ENCODE measurements at regions not wholly inside any gene's neighbourhood (a gene's known extent, or its start where the extent isn't known, plus 50 kb on each side); places are given as distances from the start of the nearest gene placed in this dataset.
"Not testable (repeated sequence)": the region's sequence is repeated elsewhere in the genome, so short reads cannot be mapped to it uniquely, and the experiment has no call there.

DNA sequence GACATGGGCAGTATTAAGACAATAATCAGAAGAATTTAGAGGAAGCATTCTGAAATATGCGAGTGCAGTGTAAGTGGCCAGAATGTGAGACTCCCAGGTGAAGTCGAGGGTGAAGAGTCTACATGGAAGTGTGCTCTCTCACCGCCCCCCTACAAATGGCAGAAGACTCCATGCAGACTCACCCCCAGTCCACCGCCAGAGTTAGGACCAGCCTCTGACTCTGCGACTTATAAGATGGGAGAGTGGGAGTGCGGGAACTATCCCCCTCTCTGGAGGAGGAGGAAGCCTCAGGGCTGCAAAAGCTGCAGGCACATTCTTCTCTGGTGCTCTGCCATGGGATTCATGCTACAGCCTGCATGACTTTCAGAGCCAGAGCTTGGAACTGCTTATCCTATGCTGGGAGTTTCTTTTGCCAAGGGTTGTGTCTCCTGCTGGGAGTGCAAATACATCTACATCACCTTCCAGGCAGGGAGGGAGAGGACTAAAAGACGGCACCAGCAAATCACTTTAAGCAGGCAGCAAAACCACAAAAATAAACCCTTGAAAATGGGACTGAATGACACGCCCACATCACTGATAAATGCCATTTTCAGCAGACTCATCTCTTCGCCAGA is 206.7 kb upstream of the SULF2 start:
- no peak for DNase-seq

DNA sequence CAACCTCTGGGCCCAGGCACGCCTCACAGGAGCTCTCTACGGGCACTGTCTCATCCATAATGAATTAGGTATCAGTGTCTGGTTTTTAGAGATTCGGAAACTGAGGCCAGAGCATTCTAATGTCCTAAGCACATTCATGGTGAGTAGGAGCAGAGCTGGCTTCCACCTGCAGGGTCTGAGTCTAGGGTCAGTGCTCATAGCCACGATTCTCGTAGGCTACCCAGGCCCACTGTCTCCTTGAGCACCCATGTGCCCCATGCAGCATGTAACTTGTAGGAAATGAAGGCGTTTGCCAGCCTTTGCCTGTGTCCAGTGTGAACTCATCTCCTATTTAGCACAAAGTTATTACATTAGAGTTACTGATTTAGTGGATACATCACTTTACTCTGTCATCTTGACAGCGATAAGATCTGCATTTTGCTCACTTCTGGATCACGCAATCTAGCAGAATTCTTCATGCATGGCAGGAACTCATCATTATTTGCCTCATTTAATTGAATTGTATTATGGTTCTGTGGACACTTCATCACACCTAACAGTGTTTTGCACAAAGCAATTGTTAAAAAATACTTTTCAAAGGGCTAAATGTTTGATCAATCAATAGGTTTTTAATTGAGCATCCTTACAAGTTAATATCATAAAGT is 205.3 kb upstream of the SULF2 start:
- no peak for DNase-seq

DNA sequence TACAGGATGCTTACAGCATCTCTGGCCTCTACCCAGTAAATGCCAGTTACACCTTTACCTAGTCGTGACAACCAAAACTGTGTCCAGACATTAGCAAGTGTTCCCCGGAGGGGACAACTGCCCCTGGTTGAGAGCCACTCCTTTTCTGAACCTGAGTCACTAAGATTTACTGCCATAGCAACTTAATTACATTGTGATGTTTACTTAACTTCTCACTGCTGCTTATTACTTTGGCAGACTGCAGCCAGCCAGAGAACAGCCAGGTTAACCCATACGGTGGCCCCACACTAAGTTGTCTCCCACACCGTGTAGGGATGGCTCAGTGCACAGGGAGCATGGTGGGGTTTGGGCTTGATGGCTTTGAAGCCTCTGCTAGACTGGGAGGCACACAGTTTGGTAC is 204.7 kb upstream of the SULF2 start:
- no peak for DNase-seq

DNA sequence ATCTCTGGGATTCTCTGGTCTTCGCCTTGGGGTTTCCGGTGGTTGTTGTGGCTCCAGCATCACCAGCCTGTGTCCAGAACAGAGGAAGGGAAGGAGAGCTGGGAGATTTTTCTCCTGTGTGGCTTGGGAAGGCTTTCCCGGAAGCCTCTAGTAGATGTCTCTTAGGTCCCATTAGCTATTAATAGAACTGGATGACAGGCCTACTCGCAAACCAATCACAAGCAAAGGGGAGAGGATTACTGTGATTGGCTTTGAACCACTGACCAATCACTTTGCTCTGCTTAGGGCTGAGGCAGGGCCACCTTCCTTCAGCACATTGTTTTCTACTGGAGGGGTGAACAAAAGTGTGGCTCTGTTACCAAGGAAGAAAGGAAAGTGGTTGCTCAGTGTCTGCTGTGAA is 203.4 kb upstream of the SULF2 start:
- DNase-seq, result no peak

DNA sequence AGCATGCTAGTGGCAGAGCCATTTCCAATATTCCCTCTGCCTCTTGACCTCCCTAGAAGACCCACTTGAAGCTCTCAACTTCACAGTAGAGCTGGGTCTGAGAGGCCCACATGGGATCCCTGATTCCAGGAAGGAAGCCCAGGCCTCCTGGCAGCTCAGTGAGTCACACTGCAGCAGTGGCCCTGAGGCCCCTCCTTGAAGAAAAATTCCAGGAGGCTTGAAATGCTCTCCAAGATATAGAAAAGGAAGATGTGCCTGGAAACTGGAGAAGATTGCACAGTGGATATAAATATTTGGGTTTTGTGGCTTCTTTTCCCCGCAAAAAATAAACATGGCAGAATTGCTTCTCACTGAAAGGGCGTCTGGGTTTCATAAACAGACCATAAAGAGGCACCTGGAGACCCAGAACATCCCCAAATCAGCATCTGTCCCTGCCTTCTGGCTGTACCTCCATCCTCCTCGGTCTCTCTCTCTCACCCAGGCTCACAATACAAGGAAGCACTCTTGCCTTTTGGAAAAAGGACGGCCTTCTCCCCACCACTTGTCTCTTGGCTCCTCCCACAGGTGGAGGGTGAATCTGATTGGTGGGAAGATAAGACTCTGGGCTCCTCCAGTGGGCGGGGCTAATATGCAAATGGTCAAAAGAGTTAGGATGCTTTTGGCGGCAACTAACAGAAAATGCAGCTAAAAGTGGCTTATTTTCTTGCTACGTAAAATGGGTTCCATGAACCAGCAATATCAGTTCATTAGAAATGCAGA is 200.0 kb upstream of the SULF2 start:
- DNase-seq, result peak in 1 of 3 donors; percentile 14

DNA sequence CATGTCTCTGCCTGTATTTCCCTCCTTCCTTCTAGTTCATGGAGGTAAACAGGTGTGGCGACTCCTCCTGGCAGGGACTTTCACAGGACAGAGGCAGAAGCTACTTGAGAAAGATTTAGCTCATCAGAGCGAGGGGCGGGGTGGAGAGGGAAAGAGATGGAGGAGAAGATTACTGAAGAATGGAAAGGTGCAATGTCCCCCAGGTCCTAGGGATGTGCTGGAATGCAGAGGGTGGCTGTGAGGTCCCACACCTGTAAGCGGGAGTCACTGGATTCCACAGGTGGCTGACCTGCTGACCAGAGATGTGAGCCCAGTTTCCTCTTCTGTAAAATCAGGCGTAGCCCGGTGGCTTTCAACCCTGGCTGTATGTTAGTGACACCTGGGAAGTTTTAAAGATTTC is 199.2 kb upstream of the SULF2 start:
- no peak for DNase-seq

DNA sequence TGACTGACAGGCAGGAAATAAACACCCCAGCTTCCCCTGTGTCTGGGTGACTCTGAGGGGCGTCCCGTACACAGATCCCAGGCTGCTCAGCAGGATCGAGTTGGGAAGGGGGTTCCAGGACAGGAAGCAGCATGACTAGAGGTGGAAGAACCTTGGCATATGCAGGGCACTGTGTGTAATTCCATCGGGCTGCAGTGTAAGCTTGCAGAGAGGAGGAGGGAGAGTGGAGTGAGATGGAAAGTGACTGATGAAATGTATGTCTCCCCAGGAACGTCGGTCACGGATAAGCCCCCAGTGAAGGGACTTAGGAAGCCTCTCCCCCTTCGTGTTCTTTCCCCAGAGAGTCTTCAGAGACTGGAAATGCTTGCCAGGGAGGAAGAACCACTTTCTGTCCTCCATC is 198.4 kb upstream of the SULF2 start:
- DNase-seq, result not testable (repeated sequence)

DNA sequence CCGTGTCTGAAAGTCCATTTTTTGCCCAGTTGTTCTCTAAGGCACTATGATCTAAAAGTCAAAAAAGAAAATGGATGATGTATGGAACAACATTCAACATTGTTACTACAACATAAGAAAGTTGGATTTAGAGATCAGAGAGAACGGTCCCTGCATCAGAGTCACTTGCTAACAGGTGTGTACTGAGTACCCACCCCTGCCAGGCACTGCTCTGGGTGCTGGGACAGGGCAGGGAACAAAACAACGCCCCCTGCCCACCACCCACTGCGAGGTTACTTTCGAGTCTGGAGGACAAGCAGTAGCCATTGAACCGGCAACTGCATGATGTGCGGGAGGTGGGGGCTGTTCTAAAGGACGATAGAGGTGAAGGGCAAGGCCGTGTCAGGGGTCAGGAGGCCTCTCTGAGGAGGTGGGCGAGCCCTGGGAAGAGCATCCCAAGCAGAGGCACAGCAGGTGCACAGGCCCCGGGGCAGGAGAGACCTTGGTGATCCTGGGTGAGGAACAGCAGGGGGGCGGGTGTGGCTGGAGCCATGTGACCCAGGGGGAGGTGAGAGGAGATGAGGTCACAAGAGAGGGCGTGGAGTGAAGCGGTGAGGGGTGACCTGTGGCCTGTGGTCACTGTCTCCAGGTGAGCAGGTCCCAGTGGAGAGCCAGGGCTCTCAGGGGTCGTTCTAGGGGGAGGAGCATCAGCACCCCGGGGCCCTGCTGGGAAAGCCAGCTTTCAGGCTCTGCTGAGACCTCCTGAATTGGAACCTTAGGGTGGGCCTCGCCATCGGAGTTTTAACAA is 197.5 kb upstream of the SULF2 start:
- no peak for DNase-seq

DNA sequence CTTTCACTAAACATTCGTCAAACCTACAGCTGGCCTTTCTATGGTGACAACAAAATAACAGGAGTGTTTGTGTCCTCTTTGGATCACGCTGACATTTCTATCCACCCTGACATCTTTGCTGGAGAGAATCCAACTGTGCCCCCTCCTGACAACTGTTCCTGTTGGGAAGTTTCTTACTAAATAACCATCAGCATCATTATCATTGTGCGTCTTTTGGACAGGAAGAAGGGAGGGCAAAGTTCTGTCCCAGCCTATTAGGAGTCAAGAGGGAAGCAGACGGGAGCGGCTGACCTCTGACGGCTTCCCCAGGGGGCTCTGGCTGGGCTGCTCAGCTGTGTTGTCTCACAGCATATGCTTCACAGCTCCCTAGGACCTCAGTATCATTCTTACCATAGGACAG is 195.9 kb upstream of the SULF2 start:
- DNase-seq, result no peak

DNA sequence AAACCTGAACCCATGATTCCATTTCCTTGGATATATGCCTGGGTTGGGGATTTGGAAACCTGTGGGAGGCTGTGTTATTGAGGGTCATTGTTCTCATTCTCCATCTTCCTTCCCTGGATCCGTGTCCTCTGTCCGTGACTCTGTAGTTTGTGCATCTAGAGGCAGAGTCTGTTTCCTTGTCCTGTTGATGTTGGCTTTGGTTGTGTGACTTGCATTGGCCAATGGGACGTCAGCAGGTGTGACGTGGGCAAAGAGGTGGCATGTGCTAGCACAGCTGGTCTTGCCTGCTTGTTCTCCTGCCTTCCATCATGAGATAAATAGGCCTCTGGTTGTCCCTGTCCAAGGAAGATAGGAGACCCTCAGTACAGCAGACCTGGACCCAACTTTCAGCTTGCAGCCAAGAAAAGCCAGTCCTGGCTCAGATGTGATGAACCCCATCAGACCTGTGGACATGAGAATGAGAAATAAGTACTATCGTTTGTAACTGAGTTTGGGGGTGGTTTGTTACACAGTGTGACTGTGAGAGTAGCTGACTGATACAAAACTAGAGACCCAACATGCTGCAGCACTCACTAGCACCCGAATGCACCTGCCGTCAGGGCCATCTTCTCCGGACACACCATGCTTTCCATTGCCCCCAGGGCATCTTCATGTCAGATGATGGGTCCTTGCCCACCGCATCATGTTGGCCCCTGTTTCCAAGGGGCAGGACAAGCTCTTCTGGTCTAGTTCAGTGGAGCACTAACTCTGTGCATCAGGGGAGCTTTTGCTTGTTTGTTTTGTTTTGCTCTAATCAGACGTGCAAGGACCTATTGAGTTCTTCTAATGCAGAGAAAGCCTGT is 195.3 kb upstream of the SULF2 start:
- DNase-seq, result no peak

DNA sequence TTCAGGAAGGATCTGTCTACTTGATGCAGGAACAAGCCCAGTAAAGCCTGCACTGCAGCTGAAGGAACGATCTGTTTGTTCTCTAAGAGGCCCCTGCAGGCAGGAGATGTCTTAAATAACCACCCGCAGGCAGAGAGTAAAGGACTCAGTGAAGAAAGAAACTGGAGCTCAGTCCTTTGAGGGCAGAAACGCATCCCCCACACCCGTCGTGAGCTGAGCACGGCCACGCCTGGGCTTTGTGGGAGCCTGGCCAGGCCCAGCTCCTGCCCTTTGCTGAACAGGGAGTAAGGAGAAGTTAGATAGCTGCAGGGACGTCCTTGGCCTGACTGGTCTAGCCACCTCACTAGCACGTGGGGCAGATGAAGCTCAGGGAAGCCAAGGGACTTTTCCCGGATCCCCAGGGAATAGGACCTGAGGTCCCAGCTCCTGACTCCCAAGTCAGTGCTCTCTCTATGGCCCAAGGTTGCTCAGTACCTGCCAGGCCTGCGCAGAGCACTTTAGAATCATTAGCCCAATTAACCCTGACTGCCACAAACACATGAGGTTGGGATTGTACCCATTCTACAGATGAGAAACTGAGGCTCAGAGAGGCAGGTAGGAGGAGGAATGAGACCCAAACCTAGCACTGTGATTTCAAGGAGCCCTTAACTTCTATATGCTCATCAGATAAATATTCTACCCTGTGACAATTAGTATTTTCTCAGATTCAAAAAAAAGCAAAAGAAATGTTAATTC is 194.2 kb upstream of the SULF2 start:
- DNase-seq, result not testable (repeated sequence)

DNA sequence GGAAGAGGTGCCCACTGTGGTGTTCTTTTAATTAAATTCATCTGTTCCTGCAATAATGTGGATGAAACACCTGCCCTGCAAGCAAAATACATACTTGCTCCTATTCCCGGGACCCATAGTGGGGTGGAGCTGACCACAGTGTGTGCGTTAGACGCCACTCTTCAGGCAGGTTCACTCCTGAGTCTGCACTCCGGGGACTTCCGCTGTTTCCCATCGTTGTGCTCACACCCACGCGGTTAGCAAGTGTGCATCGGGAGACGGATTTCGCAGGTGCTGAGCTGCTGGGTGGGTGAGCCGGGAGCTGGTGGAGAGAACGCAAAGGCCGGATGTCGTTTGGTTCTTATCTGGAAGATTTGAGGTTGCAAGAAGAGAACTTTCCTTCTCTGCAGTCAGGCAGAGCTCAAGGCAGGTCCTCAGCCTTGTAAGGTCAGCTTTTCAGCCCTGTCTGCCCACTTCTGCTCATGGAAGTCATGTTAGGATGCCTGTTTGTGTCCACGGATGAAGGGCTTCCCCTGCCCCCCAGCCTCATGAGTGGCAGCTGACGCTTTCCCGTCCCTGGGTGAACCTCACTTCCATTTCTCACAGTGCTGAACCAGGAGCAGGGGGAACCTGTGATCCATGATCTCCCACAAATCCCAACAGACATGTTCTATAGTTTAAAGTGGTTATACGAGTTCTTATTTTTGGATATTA is 193.3 kb upstream of the SULF2 start:
- not testable (repeated sequence) for DNase-seq

DNA sequence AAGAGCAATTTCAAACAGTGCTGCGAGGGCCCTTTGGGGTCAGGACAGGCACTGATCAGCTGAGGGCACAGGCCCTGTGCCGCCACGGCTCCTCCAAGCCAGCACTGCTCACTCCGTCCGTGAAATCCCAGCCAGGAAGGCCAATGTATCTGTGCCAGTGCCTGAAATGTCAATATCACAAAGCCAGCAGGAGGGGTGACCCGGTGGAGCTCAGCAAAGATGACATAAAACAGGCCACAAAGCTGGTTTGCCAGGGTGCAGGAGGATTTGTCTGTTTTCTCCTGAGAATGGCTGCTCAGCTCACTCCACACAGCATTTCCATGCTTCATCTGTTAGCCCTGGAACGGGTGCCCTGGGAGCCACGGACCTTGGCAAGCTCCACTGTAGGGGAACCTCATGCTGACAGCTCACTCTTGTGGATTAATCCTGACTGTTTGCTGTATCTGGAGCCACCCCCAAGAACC is 192.5 kb upstream of the SULF2 start:
- not testable (repeated sequence) for DNase-seq

DNA sequence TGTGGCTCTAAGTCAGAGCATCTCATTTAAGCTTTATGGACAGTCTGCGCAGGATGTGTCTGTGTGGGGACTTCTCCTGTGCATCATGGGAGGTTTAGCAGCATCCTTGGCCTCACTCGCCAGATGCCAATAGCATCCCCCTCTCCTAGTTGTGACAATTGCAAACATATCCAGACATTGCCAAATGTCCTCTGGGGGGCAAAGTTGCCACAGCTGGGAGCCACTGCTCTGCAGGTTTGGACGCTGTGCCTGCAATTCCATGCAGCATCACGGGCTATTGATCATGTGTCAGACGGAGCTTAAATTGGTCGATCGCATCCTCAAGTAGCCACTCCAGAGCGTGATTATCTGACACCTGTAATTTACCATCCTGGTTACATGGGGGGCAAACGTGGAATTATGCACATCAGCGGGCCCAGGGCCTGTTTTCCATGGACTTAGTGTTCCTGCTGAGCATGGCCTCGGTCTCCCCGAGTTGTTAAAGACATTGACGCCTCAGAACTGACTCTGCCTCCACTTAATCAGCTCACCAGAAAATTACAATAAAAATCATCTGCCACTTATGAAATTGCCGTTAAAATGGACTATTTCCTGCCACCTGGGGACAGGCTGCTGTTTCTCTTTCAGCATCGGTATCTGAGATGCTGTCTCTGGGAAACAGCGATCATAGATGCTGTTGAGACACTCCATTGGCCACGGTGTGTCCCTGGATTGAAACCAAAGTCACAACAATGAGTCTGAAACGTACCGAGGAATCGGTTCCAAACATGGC is 191.9 kb upstream of the SULF2 start:
- DNase-seq, result not testable (repeated sequence)

DNA sequence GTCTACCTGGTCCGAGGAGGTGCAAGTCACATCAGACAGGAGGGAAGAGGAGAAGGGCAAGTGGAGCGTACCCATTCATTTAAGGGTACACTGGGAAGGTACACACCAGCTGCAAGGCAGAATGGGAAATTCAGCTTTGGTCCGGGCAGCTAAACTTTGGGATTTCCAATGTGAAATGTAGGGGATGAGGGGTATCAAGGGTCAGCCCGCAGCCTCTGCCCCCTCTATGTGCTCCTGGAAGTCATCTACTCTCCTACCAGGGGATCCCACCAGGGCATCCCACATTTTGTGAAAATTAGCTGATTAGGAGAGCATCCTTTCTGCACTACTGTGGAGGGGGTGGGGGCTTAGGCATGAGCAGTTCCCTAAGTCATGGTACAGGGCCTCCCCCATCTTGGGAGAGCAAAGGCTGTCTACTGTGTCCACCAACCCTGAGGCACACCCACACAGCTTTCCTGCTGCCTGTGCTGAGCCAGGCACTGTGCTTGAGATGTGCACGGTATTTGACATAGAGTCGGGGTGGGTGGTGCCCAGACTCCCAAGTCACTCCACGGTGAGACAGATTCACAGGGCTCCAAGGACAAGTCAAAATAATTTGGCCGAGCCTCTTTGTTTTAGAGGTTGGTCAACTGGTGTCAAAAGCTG is 189.1 kb upstream of the SULF2 start:
- no peak for DNase-seq

DNA sequence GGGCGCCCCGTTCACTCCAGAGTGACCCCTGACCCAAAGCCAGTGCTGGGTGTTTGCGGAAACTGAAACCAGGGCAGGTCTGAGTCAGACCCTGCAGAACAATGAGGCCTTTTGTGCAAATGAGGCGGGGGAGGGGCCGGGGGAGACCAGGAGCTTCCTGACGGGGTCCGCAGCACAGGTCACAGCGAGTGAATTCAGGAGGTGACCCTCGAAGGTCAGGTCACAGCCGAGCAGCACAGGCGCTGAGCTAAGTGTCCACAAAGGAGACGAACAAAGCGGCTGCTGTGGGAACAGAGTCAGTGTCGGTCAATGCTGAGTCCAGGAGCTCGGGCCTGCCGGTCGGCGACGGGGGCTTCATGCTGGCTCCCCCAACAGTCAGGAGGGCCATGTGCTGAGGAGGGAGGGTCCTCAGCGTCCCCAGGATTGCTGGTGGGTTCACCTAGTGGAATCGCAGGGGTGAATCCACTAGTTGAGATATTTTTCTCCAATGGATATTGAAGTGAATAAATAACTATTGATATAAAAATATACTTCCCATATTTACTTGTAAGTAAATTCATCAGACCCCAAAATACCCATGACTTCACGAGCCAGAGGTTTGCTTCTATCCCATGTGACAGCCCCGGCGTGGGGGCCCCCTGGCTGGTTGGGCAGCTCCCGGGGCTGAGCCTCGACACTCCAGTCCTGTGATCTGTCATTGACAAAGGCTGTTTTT is 188.4 kb upstream of the SULF2 start:
- no peak for DNase-seq

DNA sequence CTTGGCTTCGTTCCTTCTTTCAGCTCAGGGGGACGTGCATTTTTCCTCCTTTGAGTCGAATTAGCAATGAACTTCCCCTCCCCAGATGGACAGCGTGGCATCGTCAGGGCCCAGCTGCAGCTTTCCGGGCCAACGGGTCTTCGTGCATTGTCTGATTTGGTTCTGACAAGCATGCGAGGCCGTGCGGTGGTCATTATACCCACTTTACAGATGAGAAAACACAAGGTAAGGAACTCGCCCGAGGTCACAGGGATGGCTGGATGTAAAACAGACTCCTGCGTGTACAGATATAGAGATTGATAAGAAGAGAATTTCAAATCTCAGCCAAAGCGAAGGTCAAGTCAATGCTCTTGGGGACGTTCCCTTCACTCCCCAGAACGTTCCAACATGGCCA is 187.6 kb upstream of the SULF2 start:
- DNase-seq, result no peak

DNA sequence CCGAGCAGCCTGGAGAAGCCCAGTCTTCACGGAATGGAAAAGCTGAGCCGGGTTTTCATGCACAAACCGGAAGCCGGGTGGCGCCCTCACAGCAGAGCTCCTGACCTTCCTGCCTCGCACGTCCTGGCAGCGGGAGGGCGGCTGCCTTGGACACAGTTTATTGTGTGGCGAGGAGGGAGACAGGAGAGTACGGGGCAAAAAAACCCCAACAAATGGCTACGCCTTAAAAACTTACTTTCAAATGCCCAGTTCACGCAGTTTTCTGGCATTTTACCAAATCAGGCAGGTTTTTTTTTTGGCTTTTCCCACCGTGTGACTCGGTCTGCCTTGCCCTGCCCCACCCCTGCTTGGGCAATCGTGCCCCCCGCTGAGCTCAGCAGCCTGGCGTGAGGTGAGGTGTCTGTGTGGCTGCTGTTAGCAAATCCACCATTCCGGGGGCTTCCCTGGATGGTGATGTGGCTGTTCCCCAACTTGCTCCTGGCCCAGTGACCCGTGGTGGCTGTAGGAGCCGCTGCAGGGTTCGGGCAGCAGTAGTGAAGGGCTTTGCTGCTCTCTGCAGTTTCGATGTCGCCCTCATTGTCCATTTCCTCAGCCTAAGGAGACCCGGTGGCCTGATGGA is 187.1 kb upstream of the SULF2 start:
- peak; percentile 29 to 53 (median 48) for DNase-seq

Measured in suppressor macrophage treated with lipopolysaccharide for 1 hour (primary cell).